Type B pancreatic cell (in vitro differentiated cells): ENCODE measurements at regions not wholly inside any gene's neighbourhood (a gene's known extent, or its start where the extent isn't known, plus 50 kb on each side); places are given as distances from the start of the nearest gene placed in this dataset.

Experiments used
- DNase-seq: peaks from one replicate; pipeline ENCODE4 v3.0.0; 2021; ENCODE audit warnings: mixed read lengths; ENCODE audit not compliant: unreplicated experiment; ENCODE audit errors: extremely low spot score
- H3K27ac Mint-ChIP-seq: 2 replicates; pipeline ENCODE4 v1.8.0; 2021; ENCODE audit warnings: mild to moderate bottlenecking, mixed read lengths
- H3K27me3 Mint-ChIP-seq: 2 replicates; pipeline ENCODE4 v1.8.0; 2021; ENCODE audit warnings: mixed read lengths
- H3K36me3 Mint-ChIP-seq: 2 replicates; pipeline ENCODE4 v1.8.0; 2021; ENCODE audit warnings: mixed read lengths
- H3K4me1 Mint-ChIP-seq: one replicate; pipeline ENCODE4 v1.8.0; 2021; ENCODE audit warnings: mixed read lengths; ENCODE audit not compliant: unreplicated experiment
- H3K4me3 Mint-ChIP-seq: 2 replicates; pipeline ENCODE4 v1.8.0; 2021; ENCODE audit warnings: mild to moderate bottlenecking, mixed read lengths
- H3K9me3 Mint-ChIP-seq: 2 replicates; pipeline ENCODE4 v1.8.0; 2021; ENCODE audit warnings: mixed read lengths
- TF ChIP-seq, protein P1 (sequence below): fragments of 200-600 bp; sonication (generic); conservative IDR thresholded peaks from 2 replicates; pipeline ENCODE4 v1.5.0; 2021; ENCODE audit warnings: antibody characterized with exemption, mild to moderate bottlenecking

DNA sequence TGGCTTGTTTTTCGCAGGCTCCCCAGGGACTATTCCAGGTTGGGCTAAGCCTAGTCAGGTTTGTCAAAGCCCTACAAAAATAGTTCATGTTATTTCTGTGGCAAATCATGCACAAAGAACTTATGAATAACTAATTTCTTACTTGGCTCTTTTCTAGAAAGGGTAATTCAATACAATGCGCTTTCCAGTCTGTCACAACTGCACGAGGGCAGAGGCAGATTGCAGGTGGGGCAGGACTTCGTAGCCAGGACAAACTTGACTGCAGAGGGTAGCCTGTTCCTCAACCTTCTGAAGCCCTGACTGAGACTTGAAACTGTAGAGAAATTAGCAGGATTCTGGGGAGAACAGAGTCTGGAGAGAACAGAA lies 253.5 kb downstream of the QKI start:
- Mint-ChIP-seq H3K4me3 (no peak overlapping the region), H3K9me3 (no peaks in the 10 kb centered on the region), H3K36me3 (no peaks in the 10 kb centered on the region), H3K27ac (no peak overlapping the region), H3K4me1 (peaks cover 5% of the 10 kb centered on the region), H3K27me3 (peaks cover 5% of the 10 kb centered on the region)
- TF ChIP-seq, protein P1, sequence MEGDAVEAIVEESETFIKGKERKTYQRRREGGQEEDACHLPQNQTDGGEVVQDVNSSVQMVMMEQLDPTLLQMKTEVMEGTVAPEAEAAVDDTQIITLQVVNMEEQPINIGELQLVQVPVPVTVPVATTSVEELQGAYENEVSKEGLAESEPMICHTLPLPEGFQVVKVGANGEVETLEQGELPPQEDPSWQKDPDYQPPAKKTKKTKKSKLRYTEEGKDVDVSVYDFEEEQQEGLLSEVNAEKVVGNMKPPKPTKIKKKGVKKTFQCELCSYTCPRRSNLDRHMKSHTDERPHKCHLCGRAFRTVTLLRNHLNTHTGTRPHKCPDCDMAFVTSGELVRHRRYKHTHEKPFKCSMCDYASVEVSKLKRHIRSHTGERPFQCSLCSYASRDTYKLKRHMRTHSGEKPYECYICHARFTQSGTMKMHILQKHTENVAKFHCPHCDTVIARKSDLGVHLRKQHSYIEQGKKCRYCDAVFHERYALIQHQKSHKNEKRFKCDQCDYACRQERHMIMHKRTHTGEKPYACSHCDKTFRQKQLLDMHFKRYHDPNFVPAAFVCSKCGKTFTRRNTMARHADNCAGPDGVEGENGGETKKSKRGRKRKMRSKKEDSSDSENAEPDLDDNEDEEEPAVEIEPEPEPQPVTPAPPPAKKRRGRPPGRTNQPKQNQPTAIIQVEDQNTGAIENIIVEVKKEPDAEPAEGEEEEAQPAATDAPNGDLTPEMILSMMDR: no peak
- no peak for DNase-seq

GRCh38 chr6:163667372-163668060 lies 253.0 kb downstream of the QKI start:
- H3K27ac Mint-ChIP-seq: no peak overlapping the region
- peaks cover 5% of the 10 kb centered on the region for H3K27me3 Mint-ChIP-seq
- no peak for DNase-seq
- no peaks in the 10 kb centered on the region for H3K9me3 Mint-ChIP-seq
- H3K36me3 Mint-ChIP-seq: no peaks in the 10 kb centered on the region
- no peak overlapping the region for H3K4me3 Mint-ChIP-seq
- peaks cover 5% of the 10 kb centered on the region for H3K4me1 Mint-ChIP-seq
- TF ChIP-seq, protein P1: no peak

DNA sequence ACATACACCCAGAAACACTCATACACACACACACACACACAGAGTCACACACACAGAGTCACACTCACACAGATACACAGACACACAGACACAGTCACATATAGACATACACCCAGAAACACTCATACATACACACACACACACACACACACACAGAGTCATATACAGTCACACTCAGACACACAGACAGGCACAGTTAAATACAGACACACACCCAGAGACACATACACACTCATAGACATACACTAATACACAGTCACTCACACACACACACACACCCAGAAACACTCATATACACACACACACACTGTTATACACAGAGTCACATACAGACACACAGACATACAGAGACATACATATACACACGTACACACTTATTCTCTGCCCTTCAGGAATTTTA lies 250.9 kb downstream of the QKI start:
- Mint-ChIP-seq H3K27ac (no peak overlapping the region), H3K27me3 (peaks cover 7% of the 10 kb centered on the region), H3K4me3 (no peak overlapping the region), H3K4me1 (peaks cover 16% of the 10 kb centered on the region), H3K9me3 (no peaks in the 10 kb centered on the region), H3K36me3 (no peaks in the 10 kb centered on the region)
- TF ChIP-seq, protein P1: no peak
- no peak for DNase-seq

DNA sequence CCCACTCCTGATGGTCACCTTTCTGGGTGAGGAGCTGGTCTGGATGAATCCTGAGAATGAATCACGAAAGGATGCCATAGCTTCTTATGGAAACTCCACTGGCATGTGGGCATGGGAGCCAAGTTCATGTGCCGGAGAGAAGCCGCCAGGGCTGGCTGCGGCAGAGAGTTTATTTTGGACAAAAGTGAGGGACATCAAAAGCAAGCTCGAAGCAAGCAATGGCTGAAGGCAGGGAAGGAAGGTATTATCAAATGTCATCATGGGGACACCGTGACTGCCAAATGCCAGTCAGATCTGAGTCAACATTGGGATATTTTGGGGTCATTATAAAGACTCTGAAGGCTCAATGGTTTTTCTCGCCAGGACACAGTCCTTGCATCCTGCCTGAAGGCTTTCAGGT lies 249.1 kb downstream of the QKI start:
- Mint-ChIP-seq H3K36me3 (no peaks in the 10 kb centered on the region), H3K27me3 (peaks cover 19% of the 10 kb centered on the region), H3K4me3 (no peak overlapping the region), H3K9me3 (no peaks in the 10 kb centered on the region), H3K27ac (no peak overlapping the region), H3K4me1 (peaks cover 16% of the 10 kb centered on the region)
- TF ChIP-seq, protein P1: no peak
- no peak for DNase-seq

GRCh38 chr6:163662604-163663225 lies 248.2 kb downstream of the QKI start:
- H3K9me3 Mint-ChIP-seq: no peaks in the 10 kb centered on the region
- TF ChIP-seq, protein P1: no peak
- no peak overlapping the region for H3K27ac Mint-ChIP-seq
- no peak overlapping the region for H3K4me3 Mint-ChIP-seq
- no peaks in the 10 kb centered on the region for H3K36me3 Mint-ChIP-seq
- peaks cover 11% of the 10 kb centered on the region for H3K4me1 Mint-ChIP-seq
- DNase-seq: no peak
- peaks cover 20% of the 10 kb centered on the region for H3K27me3 Mint-ChIP-seq
